SK-N-SH (cell line): ENCODE measurements at regions not wholly inside any gene's neighbourhood (a gene's known extent, or its start where the extent isn't known, plus 50 kb on each side); places are given as distances from the start of the nearest gene placed in this dataset.

Experiments
- CTCF ChIA-PET: fragments of 300-600, 350-600 bp; formaldehyde crosslinking; extraction: SDS; loops from one replicate; lab custom pipeline; 2021; lab: Yijun Ruan, JAX
- POLR2A ChIA-PET: fragments of 350-600 bp; sonication (Branson Sonifier 250); formaldehyde crosslinking; extraction: SDS; loops from one replicate; lab custom pipeline; 2020; ENCODE audit warnings: antibody characterized with exemption, inconsistent platforms; lab: Yijun Ruan, JAX
- DNase-seq: peaks from one replicate; pipeline ENCODE4 v3.0.0; 2012
- H2AFZ ChIP-seq: fragments of 200-600 bp; sonication (generic); 2 replicates; pipeline ENCODE4 v1.8.1; 2016; ENCODE audit warnings: antibody characterized with exemption, mild to moderate bottlenecking, low read depth
- H3F3A ChIP-seq: fragments of 200-600 bp; sonication (generic); replicated peaks from 2 replicates; pipeline ENCODE3; 2016; ENCODE audit warnings: antibody characterized with exemption, mild to moderate bottlenecking; ENCODE audit not compliant: insufficient read depth
- H3K27ac ChIP-seq, 2 experiments: fragments of 200-500 bp in 1 of 2; fragments of 200-600 bp in 1 of 2; sonication (Bioruptor generic) in 1 of 2; sonication (generic), shearing (Covaris generic) in 1 of 2; 2 replicates each; pipeline versions ENCODE4 v1.5.1 to v1.6.1; 2014 to 2016; ENCODE audit warnings: low read depth in 2 of 2, inconsistent platforms in 1 of 2, low read length in 1 of 2, mild to moderate bottlenecking in 1 of 2, mixed read lengths in 1 of 2
- H3K27me3 ChIP-seq: fragments of 200-600 bp; sonication (generic), shearing (Covaris generic); 2 replicates; pipeline ENCODE4 v1.6.1; 2016; ENCODE audit warnings: mixed run types; ENCODE audit not compliant: insufficient read depth
- H3K36me3 ChIP-seq, 2 experiments: fragments of 200-500 bp in 1 of 2; fragments of 200-600 bp in 1 of 2; sonication (Bioruptor generic) in 1 of 2; sonication (generic) in 1 of 2; replicated peaks in 1 of 2; 2 replicates each; pipeline versions ENCODE3 to v1.5.1; 2014 to 2016; ENCODE audit warnings: low read length in 1 of 2, mild to moderate bottlenecking in 1 of 2; ENCODE audit not compliant: insufficient read depth in 2 of 2, control insufficient read depth in 1 of 2
- H3K4me1 ChIP-seq, 2 experiments: fragments of 200-500 bp in 1 of 2; fragments of 200-600 bp in 1 of 2; sonication (Bioruptor generic) in 1 of 2; sonication (generic), shearing (Covaris generic) in 1 of 2; 2 replicates each; pipeline versions ENCODE4 v1.5.1 to v1.6.1; 2014 to 2016; ENCODE audit warnings: low read depth in 1 of 2, low read length in 1 of 2, mixed run types in 1 of 2; ENCODE audit not compliant: insufficient read depth in 2 of 2, control insufficient read depth in 1 of 2
- H3K4me2 ChIP-seq: fragments of 200-600 bp; sonication (generic), shearing (Covaris generic); 2 replicates; pipeline ENCODE4 v1.6.1; 2017; ENCODE audit warnings: mixed run types
- H3K4me3 ChIP-seq, 2 experiments: fragments of 200-500 bp in 1 of 2; fragments of 200-600 bp in 1 of 2; sonication (Bioruptor generic) in 1 of 2; sonication (generic), shearing (Covaris generic) in 1 of 2; 2 replicates each; pipeline versions ENCODE4 v1.5.1 to v1.8.1; 2014 to 2016; ENCODE audit warnings: low read depth in 2 of 2, inconsistent platforms in 1 of 2, low read length in 1 of 2, mild to moderate bottlenecking in 1 of 2, mixed read lengths in 1 of 2, moderate library complexity in 1 of 2
- H3K79me2 ChIP-seq: fragments of 200-600 bp; sonication (generic); 2 replicates; pipeline ENCODE4 v1.8.1; 2017; ENCODE audit warnings: mild to moderate bottlenecking; ENCODE audit not compliant: insufficient read depth
- H3K9ac ChIP-seq: fragments of 200-600 bp; sonication (generic); 2 replicates; pipeline ENCODE4 v1.6.1; 2017; ENCODE audit warnings: mixed run types
- H3K9me2 ChIP-seq: fragments of 200-600 bp; sonication (generic); 2 replicates; pipeline ENCODE4 v1.6.1; 2017; ENCODE audit warnings: mixed run types
- H3K9me3 ChIP-seq: fragments of 200-600 bp; sonication (generic); 2 replicates; pipeline ENCODE4 v1.6.1; 2017; ENCODE audit warnings: mixed run types, mild to moderate bottlenecking, moderate library complexity
- H4K20me1 ChIP-seq: fragments of 200-600 bp; sonication (generic); 2 replicates; pipeline ENCODE4 v1.6.1; 2017; ENCODE audit warnings: mild to moderate bottlenecking, mixed run types; ENCODE audit not compliant: insufficient read depth
- CHD2 ChIP-seq: fragments of 150-350 bp; IDR thresholded peaks from 2 replicates; pipeline ENCODE4 v1.6.1; 2018; ENCODE audit warnings: low read length; ENCODE audit not compliant: partially characterized antibody
- ELF1 ChIP-seq: IDR thresholded peaks from 2 replicates; pipeline ENCODE4 v1.4.0; 2012
- EZH2phosphoT487 ChIP-seq: fragments of 200-600 bp; sonication (generic); IDR thresholded peaks from 2 replicates; pipeline ENCODE4 v1.6.1; 2017; ENCODE audit warnings: low read depth, mixed run types, mild to moderate bottlenecking, antibody characterized with exemption, moderate library complexity, borderline replicate concordance
- GABPA ChIP-seq: IDR thresholded peaks from 2 replicates; pipeline ENCODE4 v1.4.0; 2012; ENCODE audit warnings: low read depth, mild to moderate bottlenecking
- GATA2 ChIP-seq: sonication (generic); formaldehyde crosslinking; IDR thresholded peaks from 2 replicates; pipeline ENCODE4 v1.5.0; 2020; ENCODE audit warnings: mild to moderate bottlenecking, missing genetic modification reagents
- NFIC ChIP-seq: IDR thresholded peaks from 2 replicates; pipeline ENCODE4 v1.4.0; 2012; ENCODE audit warnings: borderline replicate concordance
- NRF1 ChIP-seq: IDR thresholded peaks from 2 replicates; pipeline ENCODE4 v1.6.1; 2012; ENCODE audit warnings: low read depth, mild to moderate bottlenecking, low read length
- POLR2AphosphoS5 ChIP-seq: IDR thresholded peaks from 2 replicates; pipeline ENCODE4 v1.6.1; 2012; ENCODE audit warnings: low read depth, low read length
- RAD21 ChIP-seq: IDR thresholded peaks from 2 replicates; pipeline ENCODE4 v1.6.1; 2012; ENCODE audit warnings: mild to moderate bottlenecking, low read length
- RCOR1 ChIP-seq: fragments of 150-350 bp; IDR thresholded peaks from 2 replicates; pipeline ENCODE4 v1.6.1; 2017; ENCODE audit warnings: antibody characterized with exemption, low read length
- REST ChIP-seq: IDR thresholded peaks from 2 replicates; pipeline ENCODE4 v1.6.1; 2012; ENCODE audit warnings: mild to moderate bottlenecking, low read depth, low read length, moderate library complexity
- RFX5 ChIP-seq: IDR thresholded peaks from 2 replicates; pipeline ENCODE4 v1.6.1; 2012; ENCODE audit warnings: mild to moderate bottlenecking, improper control_type of control experiment, low read length
- SMC3 ChIP-seq: IDR thresholded peaks from 2 replicates; pipeline ENCODE4 v1.6.1; 2012; ENCODE audit warnings: low read depth, low read length, improper control_type of control experiment
- TAF1 ChIP-seq: IDR thresholded peaks from 2 replicates; pipeline ENCODE4 v1.6.1; 2012; ENCODE audit warnings: low read depth, mild to moderate bottlenecking, low read length, moderate library complexity, borderline replicate concordance
- TEAD4 ChIP-seq: IDR thresholded peaks from 2 replicates; pipeline ENCODE4 v1.4.0; 2012; ENCODE audit warnings: mild to moderate bottlenecking, borderline replicate concordance; ENCODE audit not compliant: insufficient read depth
- YY1 ChIP-seq: IDR thresholded peaks from 2 replicates; pipeline ENCODE4 v1.4.0; 2012; ENCODE audit warnings: low read depth, mild to moderate bottlenecking
- WGBS: methylation state at CpG from one replicate; pipeline ENCODE4 v1.1.6; 2017; ENCODE audit warnings: low lambda C conversion rate; 5-methylcytosine and 5-hydroxymethylcytosine counted together
- TF ChIP-seq, protein P1 (sequence below): fragments of 150-350 bp; IDR thresholded peaks from 2 replicates; pipeline ENCODE4 v1.6.1; 2017; ENCODE audit warnings: antibody characterized with exemption, low read length, low read depth, borderline replicate concordance
- TF ChIP-seq, protein P2 (sequence below): IDR thresholded peaks from 2 replicates; pipeline ENCODE4 v1.4.0; 2012; ENCODE audit warnings: low read depth, borderline replicate concordance
- TF ChIP-seq, protein P3 (sequence below): IDR thresholded peaks from 2 replicates; pipeline ENCODE4 v1.4.0; 2012; ENCODE audit warnings: low read depth
- TF ChIP-seq, protein P4 (sequence below): fragments of 150-350 bp; IDR thresholded peaks from 2 replicates; pipeline ENCODE4 v1.6.1; 2016; ENCODE audit warnings: mild to moderate bottlenecking, low read depth, low read length

DNA sequence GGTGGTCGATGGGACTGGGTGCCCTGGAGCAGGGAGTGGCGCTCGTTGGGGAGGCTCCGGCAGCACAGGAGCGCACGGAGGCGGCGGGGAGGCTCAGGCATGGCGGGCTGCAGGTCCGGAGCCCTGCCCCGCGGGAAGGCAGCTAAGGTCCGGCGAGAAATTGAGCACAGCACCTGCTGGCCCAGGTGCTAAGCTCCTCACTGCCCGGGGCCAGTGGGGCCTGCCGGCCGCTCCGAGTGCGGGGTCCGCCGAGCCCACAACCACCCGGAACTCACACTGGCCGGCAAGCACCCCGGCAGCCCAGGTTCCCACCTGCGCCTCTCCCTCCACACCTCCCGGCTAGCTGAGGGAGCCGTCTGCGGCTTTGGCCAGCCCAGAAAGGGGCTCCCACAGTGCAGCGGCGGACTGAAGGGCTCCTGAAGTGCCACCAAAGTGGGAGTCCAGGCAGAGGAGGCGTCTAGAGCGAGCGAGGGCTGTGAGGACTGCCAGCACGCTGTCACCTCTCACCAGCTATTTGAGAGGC, 88.8 kb upstream of the EEF2KMT start:
- Histone ChIP-seq H3K4me3 (no peak overlapping the region), H3K27me3 (no peaks in the 10 kb centered on the region), H3K9me3 (no peaks in the 10 kb centered on the region)
- TF ChIP-seq TAF1 (no peak), NFIC (no peak), POLR2AphosphoS5 (no peak), SMC3 (no peak), GABPA (no peak), CHD2 (no peak), RCOR1 (no peak), NRF1 (no peak), EZH2phosphoT487 (no peak), RFX5 (no peak), GATA2 (CRISPR knock-in tag) (no peak)
- TF ChIP-seq, protein P1, sequence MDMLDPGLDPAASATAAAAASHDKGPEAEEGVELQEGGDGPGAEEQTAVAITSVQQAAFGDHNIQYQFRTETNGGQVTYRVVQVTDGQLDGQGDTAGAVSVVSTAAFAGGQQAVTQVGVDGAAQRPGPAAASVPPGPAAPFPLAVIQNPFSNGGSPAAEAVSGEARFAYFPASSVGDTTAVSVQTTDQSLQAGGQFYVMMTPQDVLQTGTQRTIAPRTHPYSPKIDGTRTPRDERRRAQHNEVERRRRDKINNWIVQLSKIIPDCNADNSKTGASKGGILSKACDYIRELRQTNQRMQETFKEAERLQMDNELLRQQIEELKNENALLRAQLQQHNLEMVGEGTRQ, result no peak
- TF ChIP-seq, all 33 proteins: peak for 0
- Histone ChIP-seq H4K20me1 (no peaks in the 10 kb centered on the region), H3K36me3 (no peaks in the 10 kb centered on the region), H3K79me2 (no peaks in the 10 kb centered on the region), H3K9ac (no peak overlapping the region), H3K4me1 (no peaks in the 10 kb centered on the region), H3K4me2 (no peak overlapping the region), H2AFZ (no peak overlapping the region), H3K27ac (no peak overlapping the region), H3F3A (no peaks in the 10 kb centered on the region), H3K9me2 (no peaks in the 10 kb centered on the region)
- CTCF ChIA-PET, result no interaction called here
- WGBS, result 57% methylated on average over 16 of the region's 34 CpGs
- POLR2A ChIA-PET, result interaction anchor here (0.6 kb wide), 1 partner anchor 55 kb away, joined by 4 read pairs; no protein-coding TSS in a partner anchor
- DNase-seq, result no peak

- TF ChIP-seq RFX5 (no peak), EZH2phosphoT487 (no peak), REST (no peak), TEAD4 (no peak), ELF1 (no peak), RAD21 (no peak), YY1 (no peak)
- TF ChIP-seq, protein P2, sequence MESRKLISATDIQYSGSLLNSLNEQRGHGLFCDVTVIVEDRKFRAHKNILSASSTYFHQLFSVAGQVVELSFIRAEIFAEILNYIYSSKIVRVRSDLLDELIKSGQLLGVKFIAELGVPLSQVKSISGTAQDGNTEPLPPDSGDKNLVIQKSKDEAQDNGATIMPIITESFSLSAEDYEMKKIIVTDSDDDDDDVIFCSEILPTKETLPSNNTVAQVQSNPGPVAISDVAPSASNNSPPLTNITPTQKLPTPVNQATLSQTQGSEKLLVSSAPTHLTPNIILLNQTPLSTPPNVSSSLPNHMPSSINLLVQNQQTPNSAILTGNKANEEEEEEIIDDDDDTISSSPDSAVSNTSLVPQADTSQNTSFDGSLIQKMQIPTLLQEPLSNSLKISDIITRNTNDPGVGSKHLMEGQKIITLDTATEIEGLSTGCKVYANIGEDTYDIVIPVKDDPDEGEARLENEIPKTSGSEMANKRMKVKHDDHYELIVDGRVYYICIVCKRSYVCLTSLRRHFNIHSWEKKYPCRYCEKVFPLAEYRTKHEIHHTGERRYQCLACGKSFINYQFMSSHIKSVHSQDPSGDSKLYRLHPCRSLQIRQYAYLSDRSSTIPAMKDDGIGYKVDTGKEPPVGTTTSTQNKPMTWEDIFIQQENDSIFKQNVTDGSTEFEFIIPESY, result no peak
- TF ChIP-seq, protein P3, sequence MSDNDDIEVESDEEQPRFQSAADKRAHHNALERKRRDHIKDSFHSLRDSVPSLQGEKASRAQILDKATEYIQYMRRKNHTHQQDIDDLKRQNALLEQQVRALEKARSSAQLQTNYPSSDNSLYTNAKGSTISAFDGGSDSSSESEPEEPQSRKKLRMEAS, result no peak
- TF ChIP-seq, protein P4, sequence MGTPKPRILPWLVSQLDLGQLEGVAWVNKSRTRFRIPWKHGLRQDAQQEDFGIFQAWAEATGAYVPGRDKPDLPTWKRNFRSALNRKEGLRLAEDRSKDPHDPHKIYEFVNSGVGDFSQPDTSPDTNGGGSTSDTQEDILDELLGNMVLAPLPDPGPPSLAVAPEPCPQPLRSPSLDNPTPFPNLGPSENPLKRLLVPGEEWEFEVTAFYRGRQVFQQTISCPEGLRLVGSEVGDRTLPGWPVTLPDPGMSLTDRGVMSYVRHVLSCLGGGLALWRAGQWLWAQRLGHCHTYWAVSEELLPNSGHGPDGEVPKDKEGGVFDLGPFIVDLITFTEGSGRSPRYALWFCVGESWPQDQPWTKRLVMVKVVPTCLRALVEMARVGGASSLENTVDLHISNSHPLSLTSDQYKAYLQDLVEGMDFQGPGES, result no peak
- TF ChIP-seq, protein P1, result no peak
- TF ChIP-seq, all 33 proteins: peak for 0
- no peak overlapping the region for H3K9ac ChIP-seq
- H3K27ac ChIP-seq, result no peak overlapping the region
- no peak overlapping the region for H3K4me2 ChIP-seq
- CTCF ChIA-PET, result no interaction called here
- no peaks in the 10 kb centered on the region for H3K4me1 ChIP-seq
- no peaks in the 10 kb centered on the region for H4K20me1 ChIP-seq
- no peak for DNase-seq
- H2AFZ ChIP-seq, result no peak overlapping the region
- H3K9me2 ChIP-seq, result no peaks in the 10 kb centered on the region
- no peaks in the 10 kb centered on the region for H3K9me3 ChIP-seq
- 6% methylated on average over 4 of the region's 4 CpGs for WGBS
- no peaks in the 10 kb centered on the region for H3K36me3 ChIP-seq
- H3K4me3 ChIP-seq, result no peak overlapping the region
- POLR2A ChIA-PET, result no interaction called here
- H3K79me2 ChIP-seq, result no peaks in the 10 kb centered on the region
- no peaks in the 10 kb centered on the region for H3F3A ChIP-seq
- no peaks in the 10 kb centered on the region for H3K27me3 ChIP-seq
These were observed 78.9 kb upstream of the EEF2KMT start for GRCh38 chr16:5176505-5176904.
